ENCODE measurements at regions not wholly inside any gene's neighbourhood (a gene's known extent, or its start where the extent isn't known, plus 50 kb on each side); places are given as distances from the start of the nearest gene placed in this dataset.

GRCh38 chr10:53209944-53210611 is 437.5 kb upstream of the MBL2 start:
- Histone ChIP-seq H3K9me3 (peaks cover 0 to 5% (median 0%) of the 10 kb centered on the region in 8 donors), H3K36me3 (no peaks in the 10 kb centered on the region), H3K4me1 (no peaks in the 10 kb centered on the region), H3K4me3 (no peak overlapping the region), H3K27ac (no peak overlapping the region), H3K27me3 (replicated peaks in 1 of 7) (no peaks in the 10 kb centered on the region)
- intact Hi-C loops (cut with DNase I; ENCODE audit: low total_unique reads) = no loop called here
- no peak for DNase-seq
- WGBS, 5 donors = 68 to 78% (median 73%) methylated on average over 8 of the region's 8 CpGs
- TF ChIP-seq POLR2A (IDR thresholded peaks at IDR 0.05) = no peak
- TF ChIP-seq POLR2AphosphoS5 (IDR thresholded peaks at IDR 0.05) = no peak
- TF ChIP-seq CTCF (IDR thresholded peaks at IDR 0.05 in 8 of 11, conservative IDR thresholded peaks at IDR 0.05 in 3 of 11) = no peak

- H3K4me3 ChIP-seq = no peak overlapping the region
- no peak for DNase-seq
- no peak overlapping the region for H3K27ac ChIP-seq
- 81 to 90% (median 83%) methylated on average over 2 of the region's 2 CpGs for WGBS, 5 donors
- H3K4me1 ChIP-seq = no peaks in the 10 kb centered on the region
- no peak for TF ChIP-seq POLR2AphosphoS5 (IDR thresholded peaks at IDR 0.05)
- no peak for TF ChIP-seq POLR2A (IDR thresholded peaks at IDR 0.05)
- TF ChIP-seq CTCF (IDR thresholded peaks at IDR 0.05 in 8 of 11, conservative IDR thresholded peaks at IDR 0.05 in 3 of 11) = no peak
- intact Hi-C loops (cut with DNase I; ENCODE audit: low total_unique reads) = no loop called here
- H3K9me3 ChIP-seq = peaks cover 0 to 40% (median 19%) of the 10 kb centered on the region in 8 donors
- H3K27me3 ChIP-seq (replicated peaks in 1 of 7) = no peaks in the 10 kb centered on the region
- no peaks in the 10 kb centered on the region for H3K36me3 ChIP-seq
Measured at GRCh38 chr10:53183733-53184132, 411.1 kb upstream of the MBL2 start.

GRCh38 chr10:53177468-53177867 is 404.9 kb upstream of the MBL2 start:
- TF ChIP-seq POLR2AphosphoS5 (IDR thresholded peaks at IDR 0.05) (no peak), CTCF (IDR thresholded peaks at IDR 0.05 in 8 of 11, conservative IDR thresholded peaks at IDR 0.05 in 3 of 11) (no peak), POLR2A (IDR thresholded peaks at IDR 0.05) (no peak)
- H3K27me3 ChIP-seq (replicated peaks in 1 of 7) = no peaks in the 10 kb centered on the region
- intact Hi-C loops (cut with DNase I; ENCODE audit: low total_unique reads) = no loop called here
- H3K9me3 ChIP-seq = no peaks in the 10 kb centered on the region
- no peaks in the 10 kb centered on the region for H3K4me1 ChIP-seq
- no peak for DNase-seq
- no peaks in the 10 kb centered on the region for H3K36me3 ChIP-seq
- H3K27ac ChIP-seq = no peak overlapping the region
- H3K4me3 ChIP-seq = no peak overlapping the region

GRCh38 chr10:53166325-53166724 is 393.7 kb upstream of the MBL2 start:
- no peak overlapping the region for H3K27ac ChIP-seq
- TF ChIP-seq POLR2A (IDR thresholded peaks at IDR 0.05) (no peak), POLR2AphosphoS5 (IDR thresholded peaks at IDR 0.05) (no peak), CTCF (IDR thresholded peaks at IDR 0.05 in 8 of 11, conservative IDR thresholded peaks at IDR 0.05 in 3 of 11) (no peak)
- intact Hi-C loops (cut with DNase I; ENCODE audit: low total_unique reads) = no loop called here
- no peaks in the 10 kb centered on the region for H3K4me1 ChIP-seq
- H3K27me3 ChIP-seq (replicated peaks in 1 of 7) = no peaks in the 10 kb centered on the region
- no peaks in the 10 kb centered on the region for H3K36me3 ChIP-seq
- peaks cover 0 to 3% (median 0%) of the 10 kb centered on the region in 8 donors for H3K9me3 ChIP-seq
- DNase-seq = no peak
- WGBS, 5 donors = 54 to 66% (median 62%) methylated on average over 3 of the region's 3 CpGs
- H3K4me3 ChIP-seq = no peak overlapping the region
